Stimulated activated CD8-positive, alpha-beta memory T cell treated with anti-CD3 and anti-CD28 coated beads, Interleukin-4, amount 100 ng/mL, for 1 hour (primary cell): ENCODE measurements at regions not wholly inside any gene's neighbourhood (a gene's known extent, or its start where the extent isn't known, plus 50 kb on each side); places are given as distances from the start of the nearest gene placed in this dataset.

ENCODE experiments used
- DNase-seq, 2 donors: peaks; one replicate each; pipeline ENCODE4 v3.0.0-alpha.2; 2020; ENCODE audit warnings: low read depth in 2 of 2, low spot score in 1 of 2

GRCh38 chr13:104833221-104833620, 1702.2 kb downstream of the EFNB2 start:
- DNase-seq, result no peak

- no peak for DNase-seq
Measured at GRCh38 chr13:104832231-104832630, 1703.2 kb downstream of the EFNB2 start.

GRCh38 chr13:104831831-104832230, 1703.6 kb downstream of the EFNB2 start:
- no peak for DNase-seq

- no peak for DNase-seq
Measured at GRCh38 chr13:104823709-104824108, 1711.8 kb downstream of the EFNB2 start.

- DNase-seq, result no peak
Measured at GRCh38 chr13:104823071-104823470, 1712.4 kb downstream of the EFNB2 start.

- DNase-seq, result no peak
Measured at GRCh38 chr13:104817271-104817670, 1718.2 kb downstream of the EFNB2 start.

- DNase-seq, result no peak
Measured at GRCh38 chr13:104816726-104817125, 1718.7 kb downstream of the EFNB2 start.

- DNase-seq, result no peak
Measured at GRCh38 chr13:104810242-104810641, 1725.2 kb downstream of the EFNB2 start.

- no peak for DNase-seq
Measured at GRCh38 chr13:104809483-104809882, 1726.0 kb downstream of the EFNB2 start.

GRCh38 chr13:104805346-104805745, 1730.1 kb downstream of the EFNB2 start:
- no peak for DNase-seq

- no peak for DNase-seq
Measured at GRCh38 chr13:104799152-104799551, 1732.9 kb upstream of the SLC10A2 start.

- DNase-seq, result no peak
Measured at GRCh38 chr13:104798486-104798885, 1732.3 kb upstream of the SLC10A2 start.

GRCh38 chr13:104796581-104796980, 1730.4 kb upstream of the SLC10A2 start:
- no peak for DNase-seq

- no peak for DNase-seq
Measured at GRCh38 chr13:104785952-104786351, 1719.7 kb upstream of the SLC10A2 start.

GRCh38 chr13:104784891-104785290, 1718.7 kb upstream of the SLC10A2 start:
- no peak for DNase-seq

- no peak for DNase-seq
Measured at GRCh38 chr13:104782741-104783140, 1716.5 kb upstream of the SLC10A2 start.

GRCh38 chr13:104779311-104779993, 1713.2 kb upstream of the SLC10A2 start:
- no peak for DNase-seq

- DNase-seq, result no peak
Measured at GRCh38 chr13:104773775-104774174, 1707.6 kb upstream of the SLC10A2 start.

GRCh38 chr13:104769545-104769944, 1703.3 kb upstream of the SLC10A2 start:
- DNase-seq, result no peak

GRCh38 chr13:104766319-104766718, 1700.1 kb upstream of the SLC10A2 start:
- DNase-seq, result no peak

- DNase-seq, result no peak
Measured at GRCh38 chr13:104764600-104764999, 1698.4 kb upstream of the SLC10A2 start.

GRCh38 chr13:104759069-104759468, 1692.9 kb upstream of the SLC10A2 start:
- DNase-seq, result no peak

GRCh38 chr13:104757712-104758111, 1691.5 kb upstream of the SLC10A2 start:
- no peak for DNase-seq
